Mammary epithelial cell (primary cell): ENCODE measurements at regions not wholly inside any gene's neighbourhood (a gene's known extent, or its start where the extent isn't known, plus 50 kb on each side); places are given as distances from the start of the nearest gene placed in this dataset.

Source experiments
- CTCF ChIP-seq, 2 donors: IDR thresholded peaks in 1 of 2; conservative IDR thresholded peaks in 1 of 2; 2 replicates each; pipeline ENCODE4 v1.5.1; 2011 to 2012; ENCODE audit warnings: inconsistent platforms in 2 of 2, low read length in 2 of 2, mild to moderate bottlenecking in 2 of 2, control low read depth in 1 of 2, low read depth in 1 of 2; ENCODE audit not compliant: insufficient read depth in 1 of 2; ENCODE audit errors: extremely low read depth in 1 of 2
- EZH2 ChIP-seq: IDR thresholded peaks from 2 replicates; pipeline ENCODE4 v1.6.1; 2012; ENCODE audit warnings: low read length, inconsistent platforms, borderline replicate concordance

GRCh38 chr1:5620997-5621396 is 371.2 kb downstream of the NPHP4 start:
- TF ChIP-seq CTCF (conservative IDR thresholded peaks at IDR 0.05 in 1 of 2, IDR thresholded peaks at IDR 0.05 in 1 of 2; ENCODE audit: extremely low read depth in 1 of 2, insufficient read depth in 1 of 2, low read depth in 1 of 2, low read length in 2 of 2) (peak; percentile 3 to 39), EZH2 (no peak)
